ENCODE measurements at regions not wholly inside any gene's neighbourhood (a gene's known extent, or its start where the extent isn't known, plus 50 kb on each side); places are given as distances from the start of the nearest gene placed in this dataset.

- Histone ChIP-seq H3K36me3 (no peaks in the 10 kb centered on the region), H3K4me1 (peaks cover 8% of the 10 kb centered on the region), H3K4me3 (ENCODE audit: low read depth, low read length) (no peak overlapping the region), H3K9me3 (no peaks in the 10 kb centered on the region), H3K27me3 (no peaks in the 10 kb centered on the region)
- no peak for DNase-seq
- TF ChIP-seq, protein P1, sequence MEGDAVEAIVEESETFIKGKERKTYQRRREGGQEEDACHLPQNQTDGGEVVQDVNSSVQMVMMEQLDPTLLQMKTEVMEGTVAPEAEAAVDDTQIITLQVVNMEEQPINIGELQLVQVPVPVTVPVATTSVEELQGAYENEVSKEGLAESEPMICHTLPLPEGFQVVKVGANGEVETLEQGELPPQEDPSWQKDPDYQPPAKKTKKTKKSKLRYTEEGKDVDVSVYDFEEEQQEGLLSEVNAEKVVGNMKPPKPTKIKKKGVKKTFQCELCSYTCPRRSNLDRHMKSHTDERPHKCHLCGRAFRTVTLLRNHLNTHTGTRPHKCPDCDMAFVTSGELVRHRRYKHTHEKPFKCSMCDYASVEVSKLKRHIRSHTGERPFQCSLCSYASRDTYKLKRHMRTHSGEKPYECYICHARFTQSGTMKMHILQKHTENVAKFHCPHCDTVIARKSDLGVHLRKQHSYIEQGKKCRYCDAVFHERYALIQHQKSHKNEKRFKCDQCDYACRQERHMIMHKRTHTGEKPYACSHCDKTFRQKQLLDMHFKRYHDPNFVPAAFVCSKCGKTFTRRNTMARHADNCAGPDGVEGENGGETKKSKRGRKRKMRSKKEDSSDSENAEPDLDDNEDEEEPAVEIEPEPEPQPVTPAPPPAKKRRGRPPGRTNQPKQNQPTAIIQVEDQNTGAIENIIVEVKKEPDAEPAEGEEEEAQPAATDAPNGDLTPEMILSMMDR (IDR thresholded peaks at IDR 0.05; ENCODE audit: low read depth, low read length) = no peak
Observed at GRCh38 chr1:244201750-244202149, 150.7 kb downstream of the ZBTB18 start.

GRCh38 chr1:244204004-244204403 lies 152.9 kb downstream of the ZBTB18 start:
- no peaks in the 10 kb centered on the region for H3K9me3 ChIP-seq
- no peak overlapping the region for H3K4me3 ChIP-seq (ENCODE audit: low read depth, low read length)
- H3K36me3 ChIP-seq = no peaks in the 10 kb centered on the region
- no peaks in the 10 kb centered on the region for H3K27me3 ChIP-seq
- H3K4me1 ChIP-seq = no peaks in the 10 kb centered on the region
- DNase-seq = no peak
- TF ChIP-seq, protein P1 (IDR thresholded peaks at IDR 0.05; ENCODE audit: low read depth, low read length) = no peak

DNA sequence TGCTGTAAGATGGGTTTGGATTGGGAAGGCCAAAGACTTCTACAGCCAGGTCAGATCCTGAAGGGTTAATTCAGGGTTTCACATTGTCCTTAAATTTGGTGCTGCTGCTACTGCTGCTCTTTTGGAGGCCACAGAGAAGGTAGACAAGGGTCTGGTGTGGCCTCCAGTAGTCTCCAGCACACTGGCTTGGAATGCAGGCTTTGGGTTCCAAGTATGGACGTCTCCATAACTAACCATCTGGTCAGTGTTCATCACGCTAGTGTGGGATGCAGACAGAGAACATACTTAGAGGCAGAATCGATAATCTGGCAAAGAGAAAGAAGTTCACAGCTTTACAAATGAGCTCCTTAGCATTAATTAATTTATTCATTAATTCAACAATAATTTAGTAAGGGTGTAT lies 154.1 kb downstream of the ZBTB18 start:
- Histone ChIP-seq H3K4me1 (no peaks in the 10 kb centered on the region), H3K36me3 (no peaks in the 10 kb centered on the region), H3K9me3 (no peaks in the 10 kb centered on the region), H3K27me3 (no peaks in the 10 kb centered on the region), H3K4me3 (ENCODE audit: low read depth, low read length) (no peak overlapping the region)
- DNase-seq = no peak
- TF ChIP-seq, protein P1 (IDR thresholded peaks at IDR 0.05; ENCODE audit: low read depth, low read length) = no peak

- Histone ChIP-seq H3K36me3 (no peaks in the 10 kb centered on the region), H3K9me3 (no peaks in the 10 kb centered on the region), H3K4me1 (no peaks in the 10 kb centered on the region), H3K4me3 (ENCODE audit: low read depth, low read length) (no peak overlapping the region), H3K27me3 (no peaks in the 10 kb centered on the region)
- no peak for DNase-seq
- TF ChIP-seq, protein P1 (IDR thresholded peaks at IDR 0.05; ENCODE audit: low read depth, low read length) = no peak
Observed at GRCh38 chr1:244205906-244206305, 154.8 kb downstream of the ZBTB18 start.

GRCh38 chr1:244207042-244207934 lies 156.2 kb downstream of the ZBTB18 start:
- H3K36me3 ChIP-seq = no peaks in the 10 kb centered on the region
- H3K4me1 ChIP-seq = no peaks in the 10 kb centered on the region
- H3K9me3 ChIP-seq = no peaks in the 10 kb centered on the region
- H3K27me3 ChIP-seq = no peaks in the 10 kb centered on the region
- TF ChIP-seq, protein P1 (IDR thresholded peaks at IDR 0.05; ENCODE audit: low read depth, low read length) = no peak
- DNase-seq = no peak
- no peak overlapping the region for H3K4me3 ChIP-seq (ENCODE audit: low read depth, low read length)

DNA sequence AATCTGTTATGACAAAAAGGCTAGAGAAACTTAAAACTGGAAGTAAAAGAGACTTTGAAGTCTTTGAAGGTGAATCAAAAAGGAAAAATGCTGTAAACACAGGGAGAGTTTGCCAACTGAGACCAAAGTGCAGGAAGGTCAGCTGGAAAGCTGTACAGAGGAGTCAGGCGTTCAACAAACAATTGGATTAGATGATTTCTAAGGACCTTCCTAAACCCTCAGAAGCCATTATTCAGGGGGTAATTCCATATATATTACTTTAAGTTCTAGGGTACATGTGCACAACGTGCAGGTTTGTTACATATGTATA lies 156.8 kb downstream of the ZBTB18 start:
- Histone ChIP-seq H3K4me3 (ENCODE audit: low read depth, low read length) (no peak overlapping the region), H3K4me1 (no peaks in the 10 kb centered on the region; the same call in 1 of the 2 replicates), H3K9me3 (no peaks in the 10 kb centered on the region), H3K36me3 (no peaks in the 10 kb centered on the region), H3K27me3 (no peaks in the 10 kb centered on the region)
- no peak for DNase-seq
- TF ChIP-seq, protein P1 (IDR thresholded peaks at IDR 0.05; ENCODE audit: low read depth, low read length) = no peak
